ENCODE measurements at regions not wholly inside any gene's neighbourhood (a gene's known extent, or its start where the extent isn't known, plus 50 kb on each side); places are given as distances from the start of the nearest gene placed in this dataset.
"Not testable (repeated sequence)": the region's sequence is repeated elsewhere in the genome, so short reads cannot be mapped to it uniquely, and the experiment has no call there.

DNA sequence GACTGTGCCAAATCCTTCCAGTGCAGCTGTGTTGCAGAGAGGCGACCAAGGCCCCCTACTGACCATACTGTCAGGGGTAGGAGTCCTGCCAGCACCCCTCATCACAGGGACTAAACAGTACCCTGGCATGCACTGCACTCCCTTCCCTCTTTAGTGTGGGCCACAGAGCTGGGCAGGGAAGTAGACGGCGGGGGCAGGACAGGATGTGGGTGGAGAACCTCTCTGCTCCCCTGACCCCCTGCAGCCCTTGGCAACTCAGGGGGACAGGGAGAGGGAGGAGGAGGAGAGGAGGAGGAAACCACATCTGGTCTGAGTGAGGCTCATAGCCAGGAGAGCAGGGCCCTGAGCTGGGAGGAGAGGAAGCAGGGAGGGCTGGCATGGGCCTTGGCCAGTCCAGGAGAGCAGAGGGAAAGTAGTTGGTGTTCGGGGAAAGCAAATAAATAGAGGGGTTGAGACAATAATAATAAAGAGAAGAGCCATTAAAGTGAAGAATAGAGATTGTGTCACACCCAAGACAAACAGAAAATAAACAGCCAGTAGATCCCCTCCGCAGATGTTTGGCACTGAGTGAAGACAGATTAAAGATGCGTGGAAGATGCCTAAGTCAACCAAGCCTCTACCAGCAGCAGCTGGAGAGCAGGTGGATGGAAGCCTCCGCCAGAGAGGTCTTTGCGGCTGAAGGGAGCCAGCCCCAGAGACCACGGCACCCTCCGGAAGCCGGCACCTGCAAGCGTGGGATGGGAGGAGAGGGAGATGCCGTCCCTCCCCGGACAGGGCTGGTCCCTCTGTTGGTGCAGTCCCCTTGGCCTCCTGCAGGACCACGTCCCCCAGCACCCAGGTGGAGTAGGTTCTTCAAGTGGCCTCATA, 61.5 kb downstream of the RPUSD4 start:
- DNase-seq, result no peak

GRCh38 chr11:126148317-126148716, 63.1 kb downstream of the RPUSD4 start:
- no peak for DNase-seq

DNA sequence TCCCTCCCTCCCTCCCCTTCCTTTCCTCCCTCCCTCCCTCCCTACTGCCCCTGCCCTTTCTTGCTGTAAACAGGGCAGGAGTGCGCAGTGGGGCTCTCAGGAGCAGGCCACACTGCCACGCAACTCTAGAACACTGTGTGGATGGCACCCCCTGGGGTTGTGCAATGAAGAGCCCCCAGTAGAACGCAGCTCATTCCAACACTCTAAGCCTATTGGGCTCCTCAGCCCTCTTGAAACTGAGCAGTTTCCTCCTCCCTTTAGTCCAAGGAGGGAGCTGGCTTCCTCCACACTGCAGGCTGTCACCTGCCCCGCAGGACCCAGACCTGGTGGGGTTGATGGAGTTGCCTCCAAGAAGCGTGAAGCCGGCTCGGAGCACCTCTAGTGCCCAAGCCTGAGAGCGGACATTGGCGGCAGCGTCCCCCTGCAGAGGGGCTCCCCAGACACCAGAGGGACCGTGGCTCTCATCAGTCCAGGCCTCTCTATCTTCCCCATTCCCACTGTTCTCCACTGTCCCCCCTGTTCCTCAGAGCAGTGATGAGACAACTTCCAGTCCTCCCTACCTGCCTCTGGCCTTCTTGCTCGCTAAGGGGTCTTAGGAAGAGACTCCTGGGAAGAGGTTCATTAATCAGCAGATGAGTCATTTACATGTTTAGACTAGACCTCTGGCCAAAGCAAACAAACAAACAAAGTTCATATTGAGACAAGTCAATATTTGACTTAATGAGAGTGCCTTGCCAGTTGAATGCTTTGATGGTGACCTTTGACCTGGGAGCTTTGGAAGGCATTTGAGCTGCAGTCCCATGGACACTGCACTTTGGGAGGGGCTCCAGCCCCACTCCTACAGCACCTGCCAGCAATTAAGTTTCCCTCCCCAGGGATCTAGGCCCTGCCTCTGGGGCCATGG, 64.0 kb downstream of the RPUSD4 start:
- no peak for DNase-seq

DNA sequence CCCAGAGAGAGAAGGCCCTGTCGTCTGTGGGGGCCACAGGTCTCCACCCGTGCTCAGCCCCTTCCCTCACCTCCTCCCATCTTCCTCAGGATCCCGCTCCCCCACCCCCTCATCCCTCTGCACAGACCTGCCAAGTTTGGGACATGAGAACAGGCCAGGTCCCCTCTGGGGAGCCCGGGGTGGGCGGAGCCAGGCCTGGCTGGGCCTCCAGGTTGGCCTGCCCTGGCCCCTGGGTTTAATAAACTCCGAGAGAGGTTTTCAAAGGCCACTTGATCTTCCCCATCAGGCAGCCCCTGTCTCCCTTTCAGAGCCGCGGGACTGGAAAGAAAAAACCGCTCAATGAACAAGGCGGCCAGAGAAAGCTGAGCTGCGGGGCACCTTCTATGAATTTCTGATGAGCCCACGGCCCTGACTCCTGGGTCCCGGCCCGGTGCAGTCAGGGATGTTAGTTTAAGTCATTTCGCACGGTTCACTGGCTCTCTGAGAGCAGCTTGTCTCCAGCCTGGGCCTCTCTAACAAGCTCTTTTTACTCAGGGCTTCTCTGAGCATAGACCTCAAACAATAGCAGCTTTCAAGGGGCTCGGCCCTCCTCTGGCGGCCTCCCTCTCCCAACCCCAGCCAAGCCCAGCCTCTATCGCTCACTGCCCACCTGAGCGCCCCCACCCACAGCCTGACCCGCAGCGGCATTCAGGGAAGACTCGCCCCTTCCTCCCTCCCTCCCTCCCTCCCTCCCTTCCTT, 64.8 kb downstream of the RPUSD4 start:
- DNase-seq, result no peak

DNA sequence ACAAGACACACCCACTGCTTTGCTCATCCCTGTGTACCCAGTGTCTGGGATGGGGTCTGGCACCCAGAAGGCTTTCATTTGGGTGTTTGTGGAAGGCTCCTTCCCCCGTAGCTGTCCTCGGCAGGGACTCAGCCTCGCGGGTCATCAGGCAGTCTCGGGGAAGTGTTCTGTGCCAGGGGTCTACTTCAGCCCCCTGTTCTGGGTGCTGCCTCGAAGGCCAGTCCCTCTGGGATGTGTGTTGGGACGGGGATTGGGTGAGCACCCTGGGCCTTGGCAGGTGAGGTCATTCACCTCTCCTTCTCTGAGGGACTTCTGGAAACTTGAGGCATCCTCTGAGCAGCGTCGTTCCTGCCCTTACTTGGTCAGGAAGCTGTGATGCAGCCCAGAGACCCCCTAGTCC, 65.5 kb downstream of the RPUSD4 start:
- no peak for DNase-seq

DNA sequence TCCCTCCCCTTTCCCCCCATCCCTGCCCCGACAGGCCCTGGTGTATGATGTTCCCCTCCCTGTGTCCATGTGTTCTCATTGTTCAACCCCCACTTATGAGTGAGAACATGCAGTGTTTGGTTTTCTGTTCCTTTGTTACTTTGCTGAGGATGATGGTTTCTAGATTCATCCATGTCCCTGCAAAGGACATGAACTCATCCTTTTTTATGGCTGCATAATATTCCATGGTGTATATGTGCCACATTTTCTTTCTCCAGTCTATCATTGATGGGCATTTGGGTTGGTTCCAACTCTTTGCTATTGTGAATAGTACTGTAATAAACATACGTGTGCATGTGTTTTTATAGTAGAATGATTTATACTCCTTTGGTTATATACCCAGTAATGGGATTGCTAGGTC, 68.0 kb downstream of the RPUSD4 start:
- not testable (repeated sequence) for DNase-seq

- DNase-seq, result no peak
These were observed 70.5 kb downstream of the RPUSD4 start for GRCh38 chr11:126140926-126141280.

DNA sequence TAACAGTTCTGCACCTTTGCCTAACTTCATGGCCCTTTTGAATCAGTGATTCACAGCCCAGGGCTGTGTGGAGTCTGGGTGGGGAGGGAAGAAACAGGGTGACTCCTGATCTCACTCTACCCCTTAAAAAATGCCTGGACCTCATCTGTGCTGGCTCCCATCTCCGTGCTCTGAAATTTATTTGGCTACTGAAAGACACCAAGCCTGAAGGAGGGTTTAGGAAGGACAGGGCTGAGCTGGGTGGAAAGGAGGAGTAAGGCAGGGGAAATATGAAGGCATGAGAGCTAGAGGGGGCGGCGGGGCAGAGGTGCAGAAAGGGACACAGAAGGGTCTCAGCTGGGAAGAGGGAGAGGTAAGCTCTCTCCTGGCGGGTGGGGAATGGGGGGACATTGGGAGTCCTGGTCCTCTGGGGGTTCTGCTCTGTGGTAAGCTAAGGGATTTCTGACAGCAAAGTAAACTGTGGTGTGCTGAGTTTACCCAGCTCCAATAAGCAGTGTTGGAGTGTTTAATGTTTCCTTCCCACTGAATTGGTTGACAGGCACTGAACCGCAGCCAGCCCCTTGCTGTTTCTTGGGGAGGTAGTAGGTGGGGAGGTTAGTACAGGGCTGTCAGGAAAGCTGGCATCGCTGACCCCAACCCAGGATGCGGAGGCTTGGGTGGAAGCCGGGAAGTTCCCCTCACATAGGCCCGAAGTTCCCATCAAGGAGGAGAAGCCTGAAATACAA, 71.1 kb downstream of the RPUSD4 start:
- DNase-seq, result no peak

DNA sequence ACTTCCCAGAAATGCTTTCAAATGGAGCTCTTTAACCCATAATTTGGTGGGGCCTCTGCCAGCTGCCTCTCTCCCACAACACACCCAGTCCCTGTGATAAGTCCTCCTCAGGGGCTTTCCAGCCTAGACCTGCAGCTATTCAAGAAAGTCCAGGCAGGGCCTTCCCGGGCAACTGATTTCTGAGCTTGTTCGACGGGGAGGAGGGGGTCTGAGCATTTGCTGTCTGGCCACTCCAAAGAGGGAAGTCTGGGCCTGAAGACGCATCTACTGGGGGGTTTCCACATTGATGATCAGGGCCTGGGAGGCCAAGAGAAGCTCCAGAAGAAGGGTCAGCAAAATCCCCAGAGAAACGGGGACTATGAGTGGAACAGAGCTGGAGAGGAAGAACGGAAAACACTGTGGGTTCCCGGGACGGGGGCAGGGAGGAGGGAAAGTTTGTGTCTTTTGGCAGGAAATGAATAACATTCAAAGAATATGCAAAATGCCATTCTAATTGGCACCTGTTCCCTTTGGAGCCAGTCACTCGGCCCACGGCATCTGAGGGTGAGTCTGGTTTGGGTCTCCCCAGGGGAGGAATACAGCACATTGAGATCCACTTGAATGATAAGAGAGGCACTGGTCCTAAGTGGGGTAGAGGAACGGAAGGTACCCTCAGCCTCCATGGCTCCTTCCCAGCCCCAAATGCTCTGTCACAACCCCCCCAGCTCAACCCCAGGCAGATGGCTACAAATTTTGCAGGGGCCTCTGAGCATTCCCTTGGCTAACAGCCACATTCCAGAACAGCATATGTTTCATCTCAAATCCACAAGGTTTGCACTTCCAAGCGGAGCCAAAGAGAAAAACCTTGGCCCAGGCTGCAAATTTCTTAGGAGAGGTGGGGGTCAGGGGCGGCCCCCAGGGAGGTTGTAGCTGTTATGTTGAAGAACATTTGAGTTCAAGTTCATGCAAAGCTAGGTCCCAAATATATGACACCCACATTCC, 72.0 kb downstream of the RPUSD4 start:
- DNase-seq, result peak; percentile 14

DNA sequence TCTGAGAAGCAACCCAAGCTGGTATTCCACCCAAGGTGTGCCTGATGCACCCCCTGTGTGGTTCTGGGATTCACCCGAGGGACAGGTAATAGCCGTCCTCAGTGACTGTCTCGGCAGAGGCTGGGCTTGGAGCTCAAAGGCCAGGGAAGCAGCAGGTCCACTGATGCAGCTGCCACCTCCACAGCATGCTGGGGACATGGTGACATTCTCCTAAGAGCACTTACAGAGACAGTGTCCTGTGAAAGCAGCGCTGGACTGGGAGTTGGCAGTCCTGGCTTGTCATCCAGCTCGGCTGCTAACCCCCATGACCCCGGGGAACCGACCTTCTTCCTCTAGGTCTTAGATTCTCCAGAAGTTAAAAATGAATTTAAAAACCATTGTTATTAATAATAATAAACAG, 72.8 kb downstream of the RPUSD4 start:
- DNase-seq, result no peak

DNA sequence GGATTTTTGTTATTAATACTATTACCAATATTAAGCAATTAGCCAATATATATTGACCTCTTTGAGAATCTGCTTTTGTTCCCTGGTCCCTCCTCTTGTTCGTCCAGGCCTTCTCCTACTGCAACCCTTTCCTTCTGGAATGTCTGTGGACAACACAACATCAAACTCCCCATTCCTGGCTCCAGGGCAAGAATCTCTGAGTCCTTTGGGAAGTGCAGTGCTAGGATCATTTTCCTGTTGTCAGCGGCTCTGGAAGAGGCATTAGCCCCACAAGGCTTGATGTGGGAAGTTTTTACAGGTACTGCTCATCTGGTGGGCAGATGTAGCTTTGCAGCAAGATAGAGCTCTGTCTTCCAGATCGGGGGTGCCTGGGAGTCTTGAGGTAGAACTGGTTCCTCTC, 74.3 kb downstream of the RPUSD4 start:
- DNase-seq, result no peak

- DNase-seq, result no peak
These were observed 73.8 kb upstream of the CDON start for GRCh38 chr11:126136507-126136906.

DNA sequence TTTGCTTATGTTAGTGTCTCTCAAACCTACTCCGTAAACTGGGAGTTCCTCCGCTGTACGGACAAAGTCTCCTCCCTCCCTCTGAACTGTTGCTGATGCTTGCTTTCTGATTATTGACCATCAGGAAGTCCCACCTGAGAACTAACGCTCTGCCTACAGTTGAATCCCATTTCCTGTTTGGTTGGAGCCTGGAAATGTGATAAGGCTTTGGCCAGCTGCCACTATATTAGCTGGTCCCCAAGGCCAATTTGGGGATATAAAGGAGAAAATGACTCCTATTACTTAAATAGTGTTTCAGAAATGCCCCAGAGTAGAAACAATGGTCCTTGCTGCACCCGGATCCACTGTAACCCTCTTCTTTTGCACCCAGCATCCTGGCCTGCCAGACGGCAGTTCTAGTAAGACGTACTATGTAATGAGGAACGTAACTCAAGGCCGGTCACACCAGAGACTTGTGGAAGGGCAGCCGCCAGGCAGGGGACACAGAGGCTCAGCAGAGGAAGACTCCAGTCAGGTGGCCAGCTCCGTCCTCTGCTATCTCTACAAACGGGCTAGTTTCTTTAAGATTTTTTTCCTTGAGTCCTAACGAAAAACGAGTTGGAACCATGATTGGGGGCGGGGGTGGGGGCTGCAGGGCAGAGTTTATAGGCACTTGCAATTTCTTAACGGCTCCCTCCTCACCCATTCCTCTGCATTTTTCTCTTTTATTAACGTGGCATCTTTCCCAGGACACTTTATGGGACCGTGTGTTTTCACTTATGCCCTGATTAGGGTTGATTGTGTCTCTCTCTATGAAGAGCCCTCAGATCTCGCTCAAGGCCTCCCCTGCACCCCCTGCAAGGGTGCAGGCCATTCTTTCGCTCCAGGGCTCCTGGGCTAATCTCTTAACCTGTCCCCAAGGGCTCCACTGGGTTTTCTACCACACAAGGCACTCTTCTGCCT, 72.8 kb upstream of the CDON start:
- DNase-seq, result no peak

DNA sequence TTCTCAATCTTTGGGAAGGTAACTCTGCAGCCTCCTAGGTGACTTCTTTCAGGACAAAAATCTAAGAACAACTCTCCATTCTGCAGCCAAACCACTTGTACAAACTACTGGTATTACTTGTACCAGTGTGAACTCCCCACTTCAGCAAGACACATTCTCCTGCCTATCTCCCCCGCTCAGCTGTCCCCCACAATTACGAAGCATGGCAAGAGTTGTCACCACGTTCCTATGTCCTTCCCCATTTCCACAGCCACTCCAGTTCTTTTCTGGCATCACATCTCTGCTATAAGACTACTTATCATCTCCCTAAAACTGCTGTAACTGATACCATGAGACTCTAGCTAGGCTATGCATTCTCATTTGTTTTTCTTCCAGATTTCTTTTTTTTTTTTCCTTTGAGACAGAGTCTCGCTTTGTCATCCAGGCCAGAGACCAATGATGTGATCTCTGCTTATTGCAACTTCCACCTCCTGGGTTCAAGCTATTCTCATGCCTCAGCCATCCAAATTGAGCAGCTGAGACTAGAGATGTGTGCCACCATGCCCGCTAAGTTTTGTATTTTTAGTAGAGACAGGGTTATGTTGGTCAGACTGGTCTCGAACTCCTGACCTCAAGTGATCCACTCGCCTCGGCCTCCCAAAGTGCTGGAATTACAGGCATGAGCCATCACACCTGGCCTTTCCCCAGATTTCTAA, 71.9 kb upstream of the CDON start:
- no peak for DNase-seq

DNA sequence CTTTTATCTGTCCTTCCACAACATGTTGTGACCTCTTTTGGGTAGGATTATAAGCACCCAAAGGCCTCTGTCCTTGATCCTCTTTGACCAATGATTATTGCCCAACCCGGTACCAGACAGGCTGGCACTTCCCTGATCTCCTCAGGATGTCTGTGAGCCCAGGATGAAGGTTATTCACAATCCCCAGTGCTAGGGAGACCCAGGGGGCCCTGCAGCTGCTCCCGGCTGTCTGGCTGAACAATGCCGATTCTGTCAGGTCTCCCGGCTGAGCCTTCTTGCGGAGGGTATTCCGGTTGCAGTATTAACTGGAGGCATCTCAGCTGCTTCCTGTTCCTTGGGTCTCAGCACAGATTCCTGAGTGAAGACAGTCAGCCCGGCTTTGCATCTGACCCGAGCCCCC, 71.2 kb upstream of the CDON start:
- DNase-seq, result no peak

- DNase-seq, result no peak
These were observed 69.7 kb upstream of the CDON start for GRCh38 chr11:126132319-126132718.

DNA sequence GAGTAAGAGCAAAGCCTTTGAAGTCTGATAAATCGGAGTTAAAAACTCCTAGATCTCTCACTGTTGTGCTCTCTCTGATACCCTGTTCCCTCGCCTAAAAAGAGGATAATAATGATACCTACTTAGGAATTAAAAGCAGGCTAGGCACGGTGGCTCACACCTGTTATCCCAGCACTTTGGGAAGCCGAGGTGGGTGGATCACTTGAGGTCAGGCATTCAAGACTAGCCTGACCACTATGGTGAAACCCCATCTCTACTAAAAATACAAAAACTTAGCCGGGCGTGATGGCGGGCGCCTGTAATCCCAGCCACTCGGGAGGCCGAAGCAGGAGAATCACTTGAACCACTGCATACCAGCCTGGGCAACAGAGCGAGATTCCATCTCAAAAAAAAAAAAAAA, 68.1 kb upstream of the CDON start:
- not testable (repeated sequence) for DNase-seq

- DNase-seq, result no peak
These were observed 67.3 kb upstream of the CDON start for GRCh38 chr11:126129727-126130671.
